MM.1S (cell line): ENCODE measurements at regions not wholly inside any gene's neighbourhood (a gene's known extent, or its start where the extent isn't known, plus 50 kb on each side); places are given as distances from the start of the nearest gene placed in this dataset.

Experiments used
- DNase-seq: peaks from one replicate; pipeline ENCODE4 v3.0.0-alpha.2; 2015
- H2AFZ ChIP-seq: fragments of 300-600 bp; sonication (generic); 2 replicates; pipeline ENCODE4 v1.6.0; 2016; ENCODE audit warnings: antibody characterized with exemption, low read length
- H3F3A ChIP-seq: fragments of 300-600 bp; sonication (generic); 2 replicates; pipeline ENCODE4 v1.6.1; 2016; ENCODE audit warnings: mild to moderate bottlenecking, antibody characterized with exemption, low read length, moderate library complexity, mixed read lengths; ENCODE audit not compliant: insufficient read depth
- H3K27ac ChIP-seq: fragments of 300-600 bp; sonication (generic); 2 replicates; pipeline ENCODE4 v1.5.1; 2016; ENCODE audit warnings: mild to moderate bottlenecking, low read length
- H3K27me3 ChIP-seq: fragments of 300-600 bp; sonication (generic); replicated peaks from 2 replicates; pipeline ENCODE4 v1.6.0; 2016; ENCODE audit warnings: low read length; ENCODE audit not compliant: insufficient read depth
- H3K36me3 ChIP-seq: fragments of 300-600 bp; sonication (generic); replicated peaks from 2 replicates; pipeline ENCODE4 v1.6.1; 2016; ENCODE audit warnings: mild to moderate bottlenecking, low read length, mixed read lengths; ENCODE audit not compliant: insufficient read depth
- H3K4me1 ChIP-seq: fragments of 300-600 bp; sonication (generic); 2 replicates; pipeline ENCODE4 v1.6.1; 2016; ENCODE audit warnings: low read length, mixed read lengths
- H3K4me2 ChIP-seq: fragments of 300-600 bp; sonication (generic); 2 replicates; pipeline ENCODE4 v1.6.0; 2016; ENCODE audit warnings: low read depth, low read length
- H3K4me3 ChIP-seq: fragments of 300-600 bp; sonication (generic); 2 replicates; pipeline ENCODE4 v1.5.1; 2016; ENCODE audit warnings: low read length, mixed read lengths
- H3K79me2 ChIP-seq: fragments of 300-600 bp; sonication (generic); 2 replicates; pipeline ENCODE4 v1.6.1; 2016; ENCODE audit warnings: mixed run types, low read length, mixed read lengths
- H3K9ac ChIP-seq: fragments of 300-600 bp; sonication (generic); 2 replicates; pipeline ENCODE4 v1.6.1; 2016; ENCODE audit warnings: low read length, mixed read lengths
- H3K9me2 ChIP-seq: fragments of 300-600 bp; sonication (generic); replicated peaks from 2 replicates; pipeline ENCODE4 v1.6.1; 2016; ENCODE audit warnings: mild to moderate bottlenecking, low read length, mixed read lengths; ENCODE audit not compliant: insufficient read depth
- H3K9me3 ChIP-seq: fragments of 300-600 bp; sonication (generic); replicated peaks from 2 replicates; pipeline ENCODE4 v1.6.1; 2016; ENCODE audit warnings: mild to moderate bottlenecking, low read length, mixed read lengths; ENCODE audit not compliant: insufficient read depth
- H4K20me1 ChIP-seq: fragments of 300-600 bp; sonication (generic); 2 replicates; pipeline ENCODE4 v1.6.1; 2016; ENCODE audit warnings: mild to moderate bottlenecking, low read length, moderate library complexity, mixed read lengths; ENCODE audit not compliant: insufficient read depth
- CTCF ChIP-seq: fragments of 300-600 bp; sonication (generic); IDR thresholded peaks from 2 replicates; pipeline ENCODE4 v1.5.1; 2016; ENCODE audit warnings: antibody characterized with exemption, low read length, mixed read lengths
- EZH2 ChIP-seq: fragments of 300-600 bp; sonication (generic); optimal IDR thresholded peaks from 2 replicates; pipeline ENCODE3; 2017; ENCODE audit warnings: low read depth, mild to moderate bottlenecking, antibody characterized with exemption, low read length, mixed read lengths
- EZH2phosphoT487 ChIP-seq: fragments of 300-600 bp; sonication (generic); IDR thresholded peaks from 2 replicates; pipeline ENCODE4 v1.6.1; 2018; ENCODE audit warnings: antibody characterized with exemption, low read length

GRCh38 chr4:100799761-100800539 lies 282.1 kb upstream of the EMCN start:
- Histone ChIP-seq H2AFZ (peak overlapping the region; percentile 38; the same call in 1 of the 2 replicates), H3K4me3 (no peak overlapping the region), H3K36me3 (no peaks in the 10 kb centered on the region), H3K79me2 (no peaks in the 10 kb centered on the region), H3K9me3 (no peaks in the 10 kb centered on the region), H3K9ac (no peak overlapping the region), H3K27me3 (no peaks in the 10 kb centered on the region), H3F3A (no peaks in the 10 kb centered on the region), H4K20me1 (no peaks in the 10 kb centered on the region), H3K4me1 (0 out of 2 replicates have a peak, but pooled peaks cover 2% of the 10 kb centered on the region), H3K9me2 (no peaks in the 10 kb centered on the region), H3K27ac (no peak overlapping the region), H3K4me2 (no peak overlapping the region)
- DNase-seq: peak; percentile 47
- TF ChIP-seq EZH2 (no peak), EZH2phosphoT487 (no peak)

GRCh38 chr4:100797791-100798190 lies 280.0 kb upstream of the EMCN start:
- TF ChIP-seq CTCF (no peak), EZH2phosphoT487 (no peak), EZH2 (no peak)
- Histone ChIP-seq H3K9me2 (no peaks in the 10 kb centered on the region), H3K27ac (no peak overlapping the region), H4K20me1 (no peaks in the 10 kb centered on the region), H3K9ac (no peak overlapping the region), H3K4me2 (no peak overlapping the region), H3K4me1 (0 out of 2 replicates have a peak, but pooled peaks cover 2% of the 10 kb centered on the region), H3K9me3 (no peaks in the 10 kb centered on the region), H3F3A (no peaks in the 10 kb centered on the region), H3K4me3 (no peak overlapping the region), H3K27me3 (no peaks in the 10 kb centered on the region), H2AFZ (no peak overlapping the region), H3K36me3 (no peaks in the 10 kb centered on the region), H3K79me2 (no peaks in the 10 kb centered on the region)
- DNase-seq: no peak

GRCh38 chr4:100797356-100797755 lies 279.5 kb upstream of the EMCN start:
- no peaks in the 10 kb centered on the region for H3F3A ChIP-seq
- no peaks in the 10 kb centered on the region for H3K36me3 ChIP-seq
- no peaks in the 10 kb centered on the region for H3K9me2 ChIP-seq
- H3K4me1 ChIP-seq: 0 out of 2 replicates have a peak, but pooled peaks cover 2% of the 10 kb centered on the region
- H3K27ac ChIP-seq: no peak overlapping the region
- no peak overlapping the region for H3K4me3 ChIP-seq
- no peak overlapping the region for H3K4me2 ChIP-seq
- H2AFZ ChIP-seq: no peak overlapping the region
- H4K20me1 ChIP-seq: no peaks in the 10 kb centered on the region
- no peaks in the 10 kb centered on the region for H3K27me3 ChIP-seq
- H3K79me2 ChIP-seq: no peaks in the 10 kb centered on the region
- DNase-seq: no peak
- no peak for TF ChIP-seq EZH2phosphoT487
- H3K9me3 ChIP-seq: no peaks in the 10 kb centered on the region
- no peak overlapping the region for H3K9ac ChIP-seq

GRCh38 chr4:100796332-100796731 lies 278.5 kb upstream of the EMCN start:
- H3K9me3 ChIP-seq: no peaks in the 10 kb centered on the region
- no peak overlapping the region for H3K4me3 ChIP-seq
- no peak overlapping the region for H3K27ac ChIP-seq
- TF ChIP-seq EZH2phosphoT487 (no peak), EZH2 (no peak)
- no peak overlapping the region for H3K4me2 ChIP-seq
- no peaks in the 10 kb centered on the region for H3K36me3 ChIP-seq
- DNase-seq: no peak
- no peaks in the 10 kb centered on the region for H3K9me2 ChIP-seq
- no peaks in the 10 kb centered on the region for H4K20me1 ChIP-seq
- no peaks in the 10 kb centered on the region for H3K79me2 ChIP-seq
- H3K4me1 ChIP-seq: 0 out of 2 replicates have a peak, but pooled peaks cover 2% of the 10 kb centered on the region
- H3F3A ChIP-seq: no peaks in the 10 kb centered on the region
- H2AFZ ChIP-seq: no peak overlapping the region
- H3K9ac ChIP-seq: no peak overlapping the region
- H3K27me3 ChIP-seq: no peaks in the 10 kb centered on the region
